NCI-H446 (cell line): ENCODE measurements at regions not wholly inside any gene's neighbourhood (a gene's known extent, or its start where the extent isn't known, plus 50 kb on each side); places are given as distances from the start of the nearest gene placed in this dataset.
A peak's percentile ranks its signal among the peaks of the same experiment; 100 is the strongest.
"Not testable (repeated sequence)": the region's sequence is repeated elsewhere in the genome, so short reads cannot be mapped to it uniquely, and the experiment has no call there.

ENCODE experiments used
- DNase-seq, 2 experiments: peaks; one replicate each; lab custom pipeline; 2025; lab: John Stamatoyannopoulos, UW

GRCh38 chr16:64724339-64724738 is 397.5 kb downstream of the CDH11 start:
- no peak for DNase-seq

- no peak for DNase-seq
These were observed 403.4 kb downstream of the CDH11 start for GRCh38 chr16:64718486-64718885.

- DNase-seq = no peak
These were observed 404.0 kb downstream of the CDH11 start for GRCh38 chr16:64717871-64718270.

- DNase-seq = no peak
These were observed 406.2 kb downstream of the CDH11 start for GRCh38 chr16:64715624-64716023.

- no peak for DNase-seq
These were observed 409.8 kb downstream of the CDH11 start for GRCh38 chr16:64712026-64712425.

- peak; percentile 16 to 50 for DNase-seq
These were observed 410.3 kb downstream of the CDH11 start for GRCh38 chr16:64711596-64711995.

GRCh38 chr16:64711026-64711425 is 410.8 kb downstream of the CDH11 start:
- DNase-seq = no peak

- no peak for DNase-seq
These were observed 416.4 kb downstream of the CDH11 start for GRCh38 chr16:64705443-64705842.

- DNase-seq = no peak
These were observed 417.5 kb downstream of the CDH11 start for GRCh38 chr16:64704386-64704785.

GRCh38 chr16:64702415-64702814 is 419.4 kb downstream of the CDH11 start:
- no peak for DNase-seq

- no peak for DNase-seq
These were observed 421.2 kb downstream of the CDH11 start for GRCh38 chr16:64700628-64701027.

GRCh38 chr16:64696866-64697265 is 425.0 kb downstream of the CDH11 start:
- no peak for DNase-seq

GRCh38 chr16:64695684-64696083 is 426.2 kb downstream of the CDH11 start:
- no peak for DNase-seq

- DNase-seq = no peak
These were observed 427.9 kb downstream of the CDH11 start for GRCh38 chr16:64693946-64694345.

GRCh38 chr16:64687786-64688185 is 434.1 kb downstream of the CDH11 start:
- DNase-seq = no peak

- DNase-seq = no peak
These were observed 434.7 kb downstream of the CDH11 start for GRCh38 chr16:64687123-64687522.

- peak in 1 of 2 experiments; percentile 1 for DNase-seq
These were observed 441.7 kb downstream of the CDH11 start for GRCh38 chr16:64679976-64680690.

GRCh38 chr16:64669573-64669972 is 452.3 kb downstream of the CDH11 start:
- DNase-seq = no peak

- DNase-seq = no peak
These were observed 454.5 kb downstream of the CDH11 start for GRCh38 chr16:64667334-64667877.

GRCh38 chr16:64662312-64662711 is 459.6 kb downstream of the CDH11 start:
- DNase-seq = not testable (repeated sequence)

GRCh38 chr16:64659866-64660265 is 462.0 kb downstream of the CDH11 start:
- no peak for DNase-seq

- DNase-seq = no peak
These were observed 464.4 kb downstream of the CDH11 start for GRCh38 chr16:64657316-64658011.

GRCh38 chr16:64656471-64656870 is 465.4 kb downstream of the CDH11 start:
- peak in 1 of 2 experiments; percentile 30 for DNase-seq
